Large intestine (tissue), 3 donors: ENCODE measurements at regions not wholly inside any gene's neighbourhood (a gene's known extent, or its start where the extent isn't known, plus 50 kb on each side); places are given as distances from the start of the nearest gene placed in this dataset.

ENCODE experiments used
- DNase-seq, 2 donors: peaks; one replicate each; pipeline versions ENCODE4 v3.0.0 to v3.0.0-alpha.2; 2013
- H3K27ac ChIP-seq: one replicate; pipeline ENCODE4 v1.5.1; 2013; ENCODE audit warnings: low read length
- H3K27me3 ChIP-seq: 2 replicates; pipeline ENCODE4 v1.6.1; 2013; ENCODE audit warnings: low read length; ENCODE audit not compliant: control insufficient read depth, insufficient read depth
- H3K36me3 ChIP-seq: 2 replicates; pipeline ENCODE4 v1.6.1; 2013; ENCODE audit warnings: low read length; ENCODE audit not compliant: control insufficient read depth, insufficient read depth
- H3K4me1 ChIP-seq: one replicate; pipeline ENCODE4 v1.6.1; 2013; ENCODE audit warnings: low read length; ENCODE audit not compliant: control insufficient read depth, insufficient read depth
- H3K4me3 ChIP-seq: one replicate; pipeline ENCODE4 v1.5.1; 2013; ENCODE audit warnings: low read length
- H3K9me3 ChIP-seq: one replicate; pipeline ENCODE4 v1.6.1; 2013; ENCODE audit warnings: mild to moderate bottlenecking, low read depth, low read length, moderate library complexity; ENCODE audit not compliant: control insufficient read depth
- WGBS: methylation state at CpG from one replicate; pipeline ENCODE4 v1.1.5; 2013; ENCODE audit warnings: low lambda C conversion rate; ENCODE audit not compliant: insufficient coverage; 5-methylcytosine and 5-hydroxymethylcytosine counted together

DNA sequence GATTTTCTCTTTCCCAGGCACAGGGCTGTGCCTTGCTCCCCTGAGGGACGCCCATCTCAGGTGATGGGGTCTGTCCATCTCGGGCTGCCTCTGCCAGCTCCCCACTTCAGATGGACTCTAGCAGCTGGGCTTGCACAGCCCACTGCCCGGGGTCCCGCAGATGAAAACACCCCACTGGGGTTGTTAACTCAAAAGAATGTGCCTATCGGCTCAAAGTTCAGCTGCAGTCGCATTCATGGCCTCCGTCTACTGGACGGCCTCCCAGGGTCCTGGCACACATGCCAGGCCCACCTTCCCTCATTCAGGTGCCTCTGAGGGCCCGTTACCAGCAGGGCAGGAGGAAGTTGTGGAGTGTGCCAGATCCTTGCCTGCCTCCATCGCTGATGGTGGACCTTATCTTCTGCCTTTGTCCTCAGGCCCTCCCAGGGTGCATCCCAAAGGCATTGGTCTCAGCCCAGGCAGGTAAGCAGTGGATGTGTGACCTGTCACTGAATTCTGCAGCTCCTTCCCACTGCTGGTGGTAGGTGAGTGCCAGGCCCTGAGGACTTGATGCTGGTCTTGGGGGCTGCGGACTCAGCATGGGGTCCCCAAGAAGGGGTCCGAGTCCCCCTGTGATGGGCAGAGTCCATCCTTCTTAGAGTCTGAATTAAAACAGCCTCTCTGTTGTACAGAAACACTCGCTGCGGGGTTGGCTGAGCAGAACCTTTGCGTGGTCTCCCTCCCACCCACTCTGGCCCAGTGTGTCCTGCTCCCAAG, 324.6 kb upstream of the DIO3 start:
- no CpG with 5 or more reads among the region's 15 CpGs for whole genome bisulfite sequencing
- DNase-seq: no peak
- no peak overlapping the region for H3K27ac ChIP-seq

DNA sequence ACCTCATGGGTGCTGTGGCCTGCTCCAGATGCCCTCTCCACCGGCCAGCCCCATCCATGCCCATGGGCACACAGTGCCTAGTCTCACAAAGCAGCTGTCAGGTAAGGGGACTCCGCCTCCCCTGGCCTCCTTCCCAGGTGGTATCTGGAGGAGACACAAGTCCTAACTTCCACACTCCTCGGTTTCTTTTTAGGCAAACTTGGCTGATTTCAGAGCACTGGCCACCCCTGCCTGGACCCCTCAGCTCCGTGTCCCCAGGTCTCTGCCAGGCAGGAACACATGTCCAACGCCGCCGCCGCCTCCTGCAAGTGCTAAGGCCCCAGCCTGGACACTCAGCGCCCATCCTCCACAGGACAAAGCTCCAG, 324.1 kb upstream of the DIO3 start:
- H3K27me3 ChIP-seq: no peaks in the 10 kb centered on the region
- H3K36me3 ChIP-seq: no peaks in the 10 kb centered on the region
- no CpG with 5 or more reads among the region's 9 CpGs for WGBS
- no peak overlapping the region for H3K27ac ChIP-seq
- peaks cover 5% of the 10 kb centered on the region for H3K9me3 ChIP-seq
- peaks cover 38% of the 10 kb centered on the region for H3K4me1 ChIP-seq
- DNase-seq: no peak
- no peak overlapping the region for H3K4me3 ChIP-seq

More for the DNA sequence above, 324.6 kb upstream of the DIO3 start:
- peaks cover 38% of the 10 kb centered on the region for H3K4me1 ChIP-seq
- no peaks in the 10 kb centered on the region for H3K27me3 ChIP-seq
- H3K36me3 ChIP-seq: no peaks in the 10 kb centered on the region
- H3K4me3 ChIP-seq: no peak overlapping the region
- peaks cover 5% of the 10 kb centered on the region for H3K9me3 ChIP-seq

DNA sequence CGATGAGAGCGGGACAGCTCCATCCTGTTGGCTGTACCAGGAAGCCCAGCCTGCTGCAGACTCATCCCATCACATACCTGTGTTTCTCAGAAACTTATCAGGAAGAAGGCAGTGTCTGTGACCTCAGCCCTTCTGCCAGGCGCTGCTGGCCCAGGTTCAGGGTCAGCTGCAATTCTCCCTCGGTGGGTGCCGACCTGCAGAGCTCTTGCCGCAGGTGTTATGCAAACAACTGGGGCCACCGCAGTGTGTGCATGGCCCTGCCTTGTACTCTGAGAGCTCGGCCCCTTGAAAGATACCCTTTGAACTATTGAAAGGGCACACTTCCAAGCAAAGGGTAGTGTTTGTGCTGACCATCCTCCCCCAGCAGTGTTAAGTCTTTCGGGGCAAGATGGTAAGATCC, 322.2 kb upstream of the DIO3 start:
- Histone ChIP-seq H3K27me3 (no peaks in the 10 kb centered on the region), H3K9me3 (no peaks in the 10 kb centered on the region), H3K27ac (no peak overlapping the region), H3K4me3 (no peak overlapping the region), H3K4me1 (peaks cover 27% of the 10 kb centered on the region), H3K36me3 (no peaks in the 10 kb centered on the region)
- DNase-seq: no peak
- no CpG with 5 or more reads among the region's 9 CpGs for WGBS

DNA sequence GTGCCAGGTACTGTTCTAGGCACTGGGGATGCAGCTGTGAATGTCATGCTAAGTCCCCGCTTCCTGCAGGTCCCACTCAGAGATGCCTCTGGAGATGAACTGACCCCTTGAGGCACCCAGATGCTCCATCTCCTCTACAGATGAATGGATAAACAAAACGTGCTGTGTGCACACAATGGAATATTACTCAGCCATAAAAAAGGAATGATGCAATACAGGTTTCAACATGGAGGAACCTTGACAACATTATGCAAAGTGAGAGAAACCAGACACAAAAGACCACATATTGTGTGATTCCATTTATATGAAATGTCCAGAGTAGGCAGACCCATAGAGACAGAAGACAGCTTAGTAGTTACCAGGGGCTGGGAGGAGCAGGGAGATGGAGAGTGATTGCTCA, 320.1 kb upstream of the DIO3 start:
- DNase-seq: no peak
- H3K27ac ChIP-seq: no peak overlapping the region
- no peak overlapping the region for H3K4me3 ChIP-seq
- H3K9me3 ChIP-seq: no peaks in the 10 kb centered on the region
- whole genome bisulfite sequencing: 100% methylated on average over 1 of the region's 2 CpGs
- no peaks in the 10 kb centered on the region for H3K36me3 ChIP-seq
- H3K27me3 ChIP-seq: no peaks in the 10 kb centered on the region
- peaks cover 7% of the 10 kb centered on the region for H3K4me1 ChIP-seq

DNA sequence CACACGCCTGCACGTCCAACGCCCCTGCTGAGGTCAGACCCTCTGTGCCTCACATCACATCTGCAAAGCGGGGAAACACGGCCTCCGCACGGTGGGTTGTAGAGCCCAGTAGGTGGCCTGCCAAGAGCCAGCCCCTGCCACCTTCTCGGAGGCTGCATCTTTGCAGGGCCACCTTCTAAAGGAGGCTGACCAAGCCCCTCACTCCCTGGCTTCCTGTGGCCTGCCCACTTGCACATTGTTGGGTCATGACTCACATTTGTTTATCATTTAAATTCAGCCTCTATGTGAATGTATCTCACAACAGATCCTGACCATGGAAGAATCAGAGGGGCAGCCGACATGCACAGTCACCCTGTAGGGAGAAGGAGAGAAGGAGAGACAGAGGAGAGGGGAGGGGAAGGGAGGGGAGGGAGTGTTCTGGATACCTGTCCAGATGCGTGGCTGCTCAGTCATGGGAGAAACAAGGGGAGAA, 319.5 kb upstream of the DIO3 start:
- H3K4me3 ChIP-seq: no peak overlapping the region
- H3K36me3 ChIP-seq: no peaks in the 10 kb centered on the region
- no CpG with 5 or more reads among the region's 10 CpGs for WGBS
- no peak for DNase-seq
- no peaks in the 10 kb centered on the region for H3K9me3 ChIP-seq
- no peak overlapping the region for H3K27ac ChIP-seq
- H3K4me1 ChIP-seq: peaks cover 5% of the 10 kb centered on the region
- no peaks in the 10 kb centered on the region for H3K27me3 ChIP-seq

DNA sequence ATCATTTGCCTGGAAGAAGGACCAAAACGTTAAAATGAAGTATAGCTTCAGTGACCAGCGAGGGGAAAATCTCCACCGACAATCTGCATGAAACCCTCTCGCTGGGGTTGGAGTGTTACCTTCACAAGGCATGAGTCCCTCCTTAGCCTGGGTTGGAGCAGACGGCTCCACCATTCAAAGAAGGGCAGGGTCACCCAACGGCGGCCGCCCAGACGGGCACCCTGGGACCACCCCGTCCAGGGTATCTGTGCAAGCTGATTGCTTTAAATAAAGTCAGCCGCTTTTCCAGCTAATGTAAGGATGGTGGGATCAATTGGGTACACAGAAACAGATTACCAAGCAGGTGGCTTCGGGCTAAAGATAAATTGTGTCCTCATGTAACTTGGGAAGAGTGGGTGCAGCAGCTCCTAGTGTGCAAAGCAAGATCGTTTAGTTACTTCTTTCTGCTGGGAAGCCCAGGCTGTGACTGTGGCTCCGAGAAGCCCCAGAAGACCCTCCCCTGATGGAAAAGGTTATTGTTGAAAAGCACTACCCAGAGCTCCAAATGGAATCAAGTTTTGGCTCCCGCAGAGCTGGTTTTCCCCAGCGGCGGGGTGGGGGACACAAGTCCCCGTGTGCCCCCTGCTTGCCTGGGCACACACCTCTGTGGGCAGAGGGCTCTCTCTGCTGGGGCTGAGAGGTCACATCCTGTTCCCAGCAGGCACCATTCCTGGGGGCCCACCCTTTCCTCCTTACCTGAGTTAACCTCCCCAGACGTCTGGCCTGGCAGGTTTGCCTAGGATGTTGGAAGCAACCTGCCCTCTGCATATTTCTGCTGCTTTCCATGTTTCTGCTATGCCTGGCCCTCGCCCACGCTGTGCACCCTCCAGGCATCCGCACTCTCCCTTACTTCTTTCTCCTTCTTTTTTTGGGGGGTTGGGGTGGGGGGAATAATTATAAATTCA, 318.6 kb upstream of the DIO3 start:
- Histone ChIP-seq H3K4me3 (no peak overlapping the region), H3K27me3 (no peaks in the 10 kb centered on the region), H3K4me1 (peaks cover 4% of the 10 kb centered on the region), H3K27ac (no peak overlapping the region), H3K36me3 (no peaks in the 10 kb centered on the region), H3K9me3 (no peaks in the 10 kb centered on the region)
- WGBS: no CpG with 5 or more reads among the region's 22 CpGs
- no peak for DNase-seq

DNA sequence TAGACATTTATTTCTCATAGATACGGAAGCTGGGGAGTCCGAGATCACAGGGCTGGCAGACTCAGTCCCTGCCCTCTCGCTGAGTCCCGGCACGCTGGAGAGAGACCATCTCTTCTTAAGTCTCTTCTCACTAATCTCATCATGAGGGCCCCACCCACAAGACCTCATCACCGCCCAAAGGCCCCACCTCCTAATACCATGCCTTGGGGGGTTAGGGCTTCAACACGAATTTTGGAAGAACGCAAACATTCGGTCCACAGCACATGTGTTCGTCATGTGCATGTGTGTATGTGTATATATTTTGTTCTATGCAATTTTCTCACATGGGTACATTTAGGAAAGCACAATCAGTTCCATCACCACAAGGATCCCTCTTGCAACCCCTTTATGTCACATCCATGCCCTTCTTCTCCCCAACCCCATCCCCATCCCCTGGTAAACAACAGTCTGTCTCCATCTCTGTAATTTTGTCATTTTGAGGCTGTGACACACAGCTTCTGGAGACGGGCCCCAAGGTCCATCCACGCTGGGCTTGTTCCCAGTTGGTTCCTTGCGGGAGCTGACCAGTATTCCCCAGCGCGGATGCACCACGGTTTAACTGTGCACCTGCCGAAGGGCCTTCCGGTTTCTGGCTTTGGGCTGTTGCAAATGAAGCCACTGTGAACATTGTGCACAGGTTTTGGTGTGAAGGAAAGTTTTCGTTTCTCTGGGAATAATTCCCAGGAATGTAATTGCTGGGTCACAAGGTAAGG, 317.5 kb upstream of the DIO3 start:
- Histone ChIP-seq H3K4me3 (no peak overlapping the region), H3K36me3 (no peaks in the 10 kb centered on the region), H3K27ac (no peak overlapping the region), H3K9me3 (no peaks in the 10 kb centered on the region), H3K4me1 (peaks cover 3% of the 10 kb centered on the region), H3K27me3 (no peaks in the 10 kb centered on the region)
- WGBS: no CpG with 5 or more reads among the region's 19 CpGs
- no peak for DNase-seq

- DNase-seq: no peak
- no peak overlapping the region for H3K4me3 ChIP-seq
- no peaks in the 10 kb centered on the region for H3K36me3 ChIP-seq
- H3K9me3 ChIP-seq: no peaks in the 10 kb centered on the region
- H3K4me1 ChIP-seq: no peaks in the 10 kb centered on the region
- H3K27me3 ChIP-seq: no peaks in the 10 kb centered on the region
- H3K27ac ChIP-seq: no peak overlapping the region
- no CpG with 5 or more reads among the region's 26 CpGs for WGBS
Measured at GRCh38 chr14:101246894-101247841, 314.1 kb upstream of the DIO3 start.

- 97% methylated on average over 6 of the region's 17 CpGs for WGBS
- DNase-seq: no peak
- H3K27me3 ChIP-seq: no peaks in the 10 kb centered on the region
- no peaks in the 10 kb centered on the region for H3K36me3 ChIP-seq
- H3K4me1 ChIP-seq: no peaks in the 10 kb centered on the region
- no peaks in the 10 kb centered on the region for H3K9me3 ChIP-seq
- H3K27ac ChIP-seq: no peak overlapping the region
- H3K4me3 ChIP-seq: no peak overlapping the region
Measured at GRCh38 chr14:101247842-101248725, 313.2 kb upstream of the DIO3 start.
